ENCODE measurements at regions not wholly inside any gene's neighbourhood (a gene's known extent, or its start where the extent isn't known, plus 50 kb on each side); places are given as distances from the start of the nearest gene placed in this dataset.

DNA sequence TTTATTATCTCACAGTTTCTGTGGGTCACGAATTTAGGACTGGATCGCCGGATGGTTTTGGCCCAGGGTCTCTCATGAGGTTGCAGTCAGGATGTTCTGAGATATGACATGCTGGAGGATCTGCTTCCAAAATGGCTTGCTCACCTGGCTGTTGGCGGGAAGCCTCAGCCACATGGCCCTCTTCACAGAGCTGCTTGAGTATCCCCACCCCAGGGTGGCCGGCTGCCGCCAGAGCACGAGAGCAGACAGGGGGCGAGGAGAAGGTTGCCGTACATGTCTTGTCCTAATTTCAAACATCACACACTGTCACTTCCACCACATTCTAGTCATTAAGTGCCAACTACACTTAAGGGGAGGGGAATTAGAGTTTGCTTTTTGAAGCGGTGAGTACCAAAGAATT, 365.8 kb downstream of the FGFR2 start:
- intact Hi-C loops (cut with DNase I): no loop called here
- H3K27ac ChIP-seq (ENCODE audit: low read depth in 2 of 2, low read length in 2 of 2): no peak overlapping the region
- H3K4me3 ChIP-seq (ENCODE audit: low read length in 3 of 3): no peak overlapping the region
- TF ChIP-seq, protein P1, sequence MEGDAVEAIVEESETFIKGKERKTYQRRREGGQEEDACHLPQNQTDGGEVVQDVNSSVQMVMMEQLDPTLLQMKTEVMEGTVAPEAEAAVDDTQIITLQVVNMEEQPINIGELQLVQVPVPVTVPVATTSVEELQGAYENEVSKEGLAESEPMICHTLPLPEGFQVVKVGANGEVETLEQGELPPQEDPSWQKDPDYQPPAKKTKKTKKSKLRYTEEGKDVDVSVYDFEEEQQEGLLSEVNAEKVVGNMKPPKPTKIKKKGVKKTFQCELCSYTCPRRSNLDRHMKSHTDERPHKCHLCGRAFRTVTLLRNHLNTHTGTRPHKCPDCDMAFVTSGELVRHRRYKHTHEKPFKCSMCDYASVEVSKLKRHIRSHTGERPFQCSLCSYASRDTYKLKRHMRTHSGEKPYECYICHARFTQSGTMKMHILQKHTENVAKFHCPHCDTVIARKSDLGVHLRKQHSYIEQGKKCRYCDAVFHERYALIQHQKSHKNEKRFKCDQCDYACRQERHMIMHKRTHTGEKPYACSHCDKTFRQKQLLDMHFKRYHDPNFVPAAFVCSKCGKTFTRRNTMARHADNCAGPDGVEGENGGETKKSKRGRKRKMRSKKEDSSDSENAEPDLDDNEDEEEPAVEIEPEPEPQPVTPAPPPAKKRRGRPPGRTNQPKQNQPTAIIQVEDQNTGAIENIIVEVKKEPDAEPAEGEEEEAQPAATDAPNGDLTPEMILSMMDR (IDR thresholded peaks at IDR 0.05; ENCODE audit: borderline replicate concordance, extremely low read depth, insufficient read depth): no peak
- no peaks in the 10 kb centered on the region for H3K36me3 ChIP-seq (ENCODE audit: control insufficient read depth in 2 of 3, insufficient read depth in 3 of 3, low read length in 3 of 3)
- H3K27me3 ChIP-seq (ENCODE audit: control insufficient read depth, insufficient read depth, low read length): no peaks in the 10 kb centered on the region
- no peaks in the 10 kb centered on the region for H3K4me1 ChIP-seq (ENCODE audit: control insufficient read depth in 2 of 3, insufficient read depth in 2 of 3, low read depth in 1 of 3, low read length in 3 of 3)
- peaks cover 0 to under 1% (median 0%) of the 10 kb centered on the region in 3 donors for H3K9me3 ChIP-seq (ENCODE audit: control insufficient read depth in 2 of 3, insufficient read depth in 1 of 3, low read length in 3 of 3)
- FAIRE-seq (no peak), DNase-seq (no peak)
- H3K9ac ChIP-seq (ENCODE audit: low read length in 3 of 3): no peak overlapping the region

DNA sequence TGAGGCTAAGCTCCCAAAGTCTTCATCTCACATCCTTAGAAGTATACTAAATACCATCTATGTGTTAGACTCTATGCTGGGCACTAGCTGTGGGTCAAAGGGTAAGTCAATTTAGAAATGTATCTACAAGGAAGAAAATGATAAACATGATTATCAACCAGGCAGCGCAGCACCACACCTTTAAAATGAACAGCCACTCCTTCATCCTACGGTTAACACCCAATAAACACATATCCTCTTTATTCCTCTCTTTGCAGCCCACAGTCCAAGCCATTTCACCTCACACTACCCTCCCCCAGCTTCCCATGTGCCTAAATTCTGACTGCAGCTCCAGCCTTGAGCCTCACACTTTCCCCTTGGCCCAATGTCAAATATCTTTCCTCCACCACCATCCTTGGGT, 362.6 kb downstream of the FGFR2 start:
- Histone ChIP-seq H3K9me3 (ENCODE audit: control insufficient read depth in 2 of 3, insufficient read depth in 1 of 3, low read length in 3 of 3) (peaks cover 0 to 5% (median 0%) of the 10 kb centered on the region in 3 donors), H3K27me3 (ENCODE audit: control insufficient read depth, insufficient read depth, low read length) (no peaks in the 10 kb centered on the region), H3K36me3 (ENCODE audit: control insufficient read depth in 2 of 3, insufficient read depth in 3 of 3, low read length in 3 of 3) (no peaks in the 10 kb centered on the region), H3K27ac (ENCODE audit: low read depth in 2 of 2, low read length in 2 of 2) (no peak overlapping the region), H3K9ac (ENCODE audit: low read length in 3 of 3) (no peak overlapping the region), H3K4me1 (ENCODE audit: control insufficient read depth in 2 of 3, insufficient read depth in 2 of 3, low read depth in 1 of 3, low read length in 3 of 3) (peaks cover 0 to 9% (median 0%) of the 10 kb centered on the region in 3 donors), H3K4me3 (ENCODE audit: low read length in 3 of 3) (no peak overlapping the region)
- intact Hi-C loops (cut with DNase I): no loop called here
- DNase-seq: no peak
- no peak for FAIRE-seq
- TF ChIP-seq, protein P1 (IDR thresholded peaks at IDR 0.05; ENCODE audit: borderline replicate concordance, extremely low read depth, insufficient read depth): no peak

DNA sequence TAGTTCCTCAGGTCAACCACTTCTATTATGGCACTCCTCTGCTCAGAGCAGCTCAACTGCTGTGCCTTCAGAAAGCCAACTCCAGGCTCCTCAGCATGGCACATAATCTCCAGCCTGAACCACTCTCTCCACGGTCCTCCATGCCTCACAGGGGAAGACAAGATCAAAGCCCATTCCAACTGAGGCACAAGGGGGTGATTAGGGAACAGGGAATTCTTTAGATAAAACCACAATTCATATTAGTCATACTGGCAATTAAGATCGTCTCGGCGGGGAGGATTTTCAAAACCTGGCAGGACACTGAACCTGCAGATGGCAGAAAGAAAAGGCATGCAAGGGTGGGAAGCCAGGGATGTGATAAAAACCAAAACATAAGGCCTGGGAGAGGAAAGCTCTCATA, 361.6 kb downstream of the FGFR2 start:
- Histone ChIP-seq H3K4me3 (ENCODE audit: low read length in 3 of 3) (no peak overlapping the region), H3K36me3 (ENCODE audit: control insufficient read depth in 2 of 3, insufficient read depth in 3 of 3, low read length in 3 of 3) (no peaks in the 10 kb centered on the region), H3K4me1 (ENCODE audit: control insufficient read depth in 2 of 3, insufficient read depth in 2 of 3, low read depth in 1 of 3, low read length in 3 of 3) (peaks cover 0 to 9% (median 0%) of the 10 kb centered on the region in 3 donors), H3K27me3 (ENCODE audit: control insufficient read depth, insufficient read depth, low read length) (no peaks in the 10 kb centered on the region), H3K27ac (ENCODE audit: low read depth in 2 of 2, low read length in 2 of 2) (no peak overlapping the region), H3K9me3 (ENCODE audit: control insufficient read depth in 2 of 3, insufficient read depth in 1 of 3, low read length in 3 of 3) (peaks cover 0 to 5% (median 0%) of the 10 kb centered on the region in 3 donors), H3K9ac (ENCODE audit: low read length in 3 of 3) (no peak overlapping the region)
- FAIRE-seq (no peak), DNase-seq (no peak)
- intact Hi-C loops (cut with DNase I): no loop called here
- TF ChIP-seq, protein P1 (IDR thresholded peaks at IDR 0.05; ENCODE audit: borderline replicate concordance, extremely low read depth, insufficient read depth): no peak

DNA sequence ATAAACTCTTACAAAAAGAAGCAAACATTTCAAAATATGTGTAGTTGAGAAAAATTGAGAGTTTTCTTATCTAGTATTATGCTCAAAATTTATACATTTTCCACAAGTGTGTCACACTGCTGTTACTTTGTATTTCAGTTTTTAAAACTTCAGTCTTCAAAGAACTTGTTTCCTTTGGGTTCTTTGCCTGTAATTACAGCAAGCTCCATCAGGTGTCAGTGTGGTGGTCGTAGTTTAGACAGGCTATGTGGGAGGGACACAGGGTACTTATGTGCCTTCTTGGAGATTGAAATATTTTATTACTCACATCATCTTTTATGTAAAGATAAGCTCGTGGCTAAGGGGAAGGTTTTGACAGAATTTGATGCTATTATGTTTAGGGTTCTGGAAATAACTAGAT, 360.5 kb downstream of the FGFR2 start:
- intact Hi-C loops (cut with DNase I): no loop called here
- no peaks in the 10 kb centered on the region for H3K27me3 ChIP-seq (ENCODE audit: control insufficient read depth, insufficient read depth, low read length)
- no peak overlapping the region for H3K27ac ChIP-seq (ENCODE audit: low read depth in 2 of 2, low read length in 2 of 2)
- no peaks in the 10 kb centered on the region for H3K36me3 ChIP-seq (ENCODE audit: control insufficient read depth in 2 of 3, insufficient read depth in 3 of 3, low read length in 3 of 3)
- TF ChIP-seq, protein P1 (IDR thresholded peaks at IDR 0.05; ENCODE audit: borderline replicate concordance, extremely low read depth, insufficient read depth): no peak
- H3K9ac ChIP-seq (ENCODE audit: low read length in 3 of 3): no peak overlapping the region
- H3K4me3 ChIP-seq (ENCODE audit: low read length in 3 of 3): no peak overlapping the region
- H3K4me1 ChIP-seq (ENCODE audit: control insufficient read depth in 2 of 3, insufficient read depth in 2 of 3, low read depth in 1 of 3, low read length in 3 of 3): peaks cover 0 to 9% (median 0%) of the 10 kb centered on the region in 3 donors
- no peak for FAIRE-seq
- H3K9me3 ChIP-seq (ENCODE audit: control insufficient read depth in 2 of 3, insufficient read depth in 1 of 3, low read length in 3 of 3): peaks cover 0 to 5% (median 0%) of the 10 kb centered on the region in 3 donors
- no peak for DNase-seq

All from kidney (tissue), 13 donors.